GM20000 (cell line): ENCODE measurements at regions not wholly inside any gene's neighbourhood (a gene's known extent, or its start where the extent isn't known, plus 50 kb on each side); places are given as distances from the start of the nearest gene placed in this dataset.

Experiments
- DNase-seq: peaks from one replicate; pipeline ENCODE4 v3.0.0; 2012; ENCODE audit warnings: low spot score
- CTCF ChIP-seq: IDR thresholded peaks from 2 replicates; pipeline ENCODE4 v1.5.1; 2012; ENCODE audit warnings: mild to moderate bottlenecking, control low read depth; ENCODE audit errors: extremely low read depth, missing control alignments

DNA sequence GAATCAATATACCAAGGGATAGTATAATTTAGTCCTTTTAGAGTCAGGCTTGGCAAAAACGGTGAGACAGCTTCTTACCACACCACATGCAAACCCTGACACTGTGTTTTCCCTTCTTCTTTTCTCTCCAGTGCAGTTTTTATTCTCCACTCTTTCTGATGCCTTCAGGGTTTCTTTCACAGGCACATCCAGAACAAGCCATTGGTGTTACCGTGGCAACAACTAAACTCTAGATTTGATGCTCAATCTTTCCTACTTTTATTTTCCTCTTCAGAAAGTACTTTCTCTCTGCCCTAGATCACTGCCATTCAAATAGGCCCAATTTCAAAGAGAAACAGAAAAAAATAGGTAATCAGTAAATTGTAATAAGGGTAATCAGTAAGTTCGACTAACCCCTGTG, 469.8 kb upstream of the POT1 start:
- no peak for DNase-seq
- no peak for TF ChIP-seq CTCF

- DNase-seq, result no peak
Measured at GRCh38 chr7:125396466-125397151, 467.0 kb upstream of the POT1 start.

DNA sequence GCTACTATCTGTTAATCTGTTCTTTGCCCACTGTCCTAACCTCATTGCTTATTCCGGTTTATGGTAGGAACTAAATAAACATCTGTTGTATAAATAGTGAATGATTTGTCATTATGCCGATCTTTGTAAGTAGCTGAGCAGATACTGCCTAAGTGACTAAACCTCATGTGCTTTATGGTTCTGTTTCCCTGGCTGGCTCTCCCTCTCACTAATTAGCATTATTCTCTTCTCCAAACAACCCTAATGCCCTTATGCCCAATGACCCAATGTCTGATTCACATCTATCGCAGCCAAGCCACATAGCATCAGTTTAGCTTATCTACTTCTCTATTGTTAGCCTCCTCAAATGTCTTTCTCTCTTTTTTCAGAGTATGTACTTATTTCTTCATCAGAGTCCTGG, 462.3 kb upstream of the POT1 start:
- DNase-seq, result no peak
- TF ChIP-seq CTCF, result no peak

More at GRCh38 chr7:125396466-125397151, 467.0 kb upstream of the POT1 start:
- no peak for TF ChIP-seq CTCF

GRCh38 chr7:125390981-125391380, 461.4 kb upstream of the POT1 start:
- no peak for DNase-seq
- no peak for TF ChIP-seq CTCF

GRCh38 chr7:125386211-125386610, 456.6 kb upstream of the POT1 start:
- no peak for DNase-seq
- TF ChIP-seq CTCF, result no peak

DNA sequence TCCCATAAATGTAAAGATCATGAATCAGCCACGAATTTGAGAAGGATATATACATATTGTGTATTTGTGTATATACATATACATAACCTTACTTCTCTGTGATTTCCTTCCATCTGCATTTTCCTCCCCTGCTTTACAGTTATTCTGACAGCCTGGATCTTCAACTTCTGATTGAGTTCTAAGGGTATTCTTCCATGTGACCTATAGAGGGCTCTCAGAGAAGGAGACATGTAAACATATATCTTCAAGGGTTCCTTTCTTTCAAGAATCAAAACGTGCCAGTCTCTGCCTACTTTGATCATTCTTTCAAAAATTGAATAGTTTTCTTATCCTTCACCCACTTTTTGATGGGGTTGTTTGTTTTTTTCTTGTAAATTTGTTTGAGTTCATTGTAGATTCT, 453.7 kb upstream of the POT1 start:
- peak; percentile 3 for DNase-seq
- peak; percentile 1 for TF ChIP-seq CTCF

GRCh38 chr7:125382401-125382800, 452.8 kb upstream of the POT1 start:
- TF ChIP-seq CTCF, result no peak
- DNase-seq, result no peak
